ENCODE measurements at regions not wholly inside any gene's neighbourhood (a gene's known extent, or its start where the extent isn't known, plus 50 kb on each side); places are given as distances from the start of the nearest gene placed in this dataset.

DNA sequence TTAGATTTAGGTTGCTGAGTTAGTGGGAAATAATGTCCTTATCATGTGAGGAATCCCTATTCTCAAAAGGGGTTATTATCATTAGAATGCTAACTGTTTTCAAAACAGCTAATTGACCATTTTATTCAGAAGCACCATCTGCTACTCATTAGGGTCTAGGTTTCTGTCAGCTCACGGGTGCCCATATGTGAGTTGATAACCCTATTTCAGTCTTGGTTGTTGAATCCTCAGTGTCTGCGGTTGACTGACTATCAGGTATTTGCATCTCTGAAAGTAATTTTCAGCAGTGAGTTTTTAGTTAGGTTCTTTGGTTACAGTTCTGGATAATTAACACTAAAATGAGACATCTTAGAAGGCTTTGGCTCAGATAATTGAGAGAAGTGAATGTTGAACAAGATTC, 1404.0 kb downstream of the AACS start:
- Histone ChIP-seq H2AFZ (ENCODE audit: low read depth, low read length) (no peak overlapping the region), H3K9ac (replicated peaks; ENCODE audit: extremely low read depth, insufficient read depth, low read length) (no peak overlapping the region), H3K4me3 (replicated peaks in 1 of 3; ENCODE audit: insufficient read depth in 1 of 3, low read depth in 1 of 3, low read length in 3 of 3) (no peak overlapping the region), H3K9me3 (replicated peaks; ENCODE audit: control insufficient read depth, insufficient read depth, low read length) (peaks cover 2% of the 10 kb centered on the region), H3K9me1 (replicated peaks; ENCODE audit: control insufficient read depth, extremely low read depth, insufficient read depth, low read length) (no peaks in the 10 kb centered on the region), H3K36me3 (ENCODE audit: control insufficient read depth in 2 of 2, extremely low read depth in 1 of 2, insufficient read depth in 2 of 2, low read length in 2 of 2) (no peaks in the 10 kb centered on the region), H3K27me3 (ENCODE audit: control insufficient read depth in 2 of 2, insufficient read depth in 2 of 2, low read length in 2 of 2) (no peaks in the 10 kb centered on the region), H3K4me2 (ENCODE audit: insufficient read depth, low read length) (no peak overlapping the region), H3K4me1 (ENCODE audit: control insufficient read depth, extremely low read depth, insufficient read depth, low read length) (no peaks in the 10 kb centered on the region), H3K27ac (ENCODE audit: insufficient read depth, low read depth, low read length) (no peak overlapping the region), H3K79me2 (ENCODE audit: control insufficient read depth, insufficient read depth, low read length) (no peaks in the 10 kb centered on the region), H4K20me1 (replicated peaks; ENCODE audit: control insufficient read depth, extremely low read depth, insufficient read depth, low read length) (no peaks in the 10 kb centered on the region)
- no peak for FAIRE-seq
- intact Hi-C loops (cut with micrococcal nuclease) (no loop called here), dilution Hi-C loops (cut with MboI; ENCODE audit: extremely low pct_ligation_motif_present, low sequenced_read_pairs) (no loop called here)
- ChIA-PET POLR2A (no interaction called here), CTCF (no interaction called here)
- TF ChIP-seq GATA2 (IDR thresholded peaks at IDR 0.05; ENCODE audit: insufficient read depth, insufficient read length, low read depth, low read length) (no peak), FOS (IDR thresholded peaks at IDR 0.05; ENCODE audit: borderline replicate concordance, insufficient read depth, low read length) (no peak), EZH2 (IDR thresholded peaks at IDR 0.05; ENCODE audit: borderline replicate concordance, low read depth, low read length, severe bottlenecking) (no peak)
- BruUV-seq (replicated peaks) = no TSS peak
- no peak for DNase-seq (ENCODE audit: low read depth, low spot score)

DNA sequence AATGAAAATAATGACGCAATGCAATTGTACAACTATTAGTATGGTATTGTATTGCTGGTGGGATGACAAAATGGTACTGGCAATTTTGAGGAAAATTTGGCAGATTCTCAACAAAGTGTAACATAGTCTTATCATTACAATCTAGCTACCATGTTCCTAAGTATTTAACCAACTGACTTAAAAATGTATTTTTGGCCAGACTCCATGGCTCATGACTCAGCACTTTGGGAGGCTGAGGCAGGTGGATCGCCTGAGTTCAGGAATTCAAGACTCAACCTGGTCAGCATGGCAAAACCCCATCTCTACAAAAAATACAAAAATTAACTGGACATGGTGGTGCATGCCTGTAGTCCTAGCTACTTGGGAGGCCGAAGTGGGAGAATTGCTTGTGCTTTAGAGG, 1409.5 kb downstream of the AACS start:
- Histone ChIP-seq H3K79me2 (ENCODE audit: control insufficient read depth, insufficient read depth, low read length) (no peaks in the 10 kb centered on the region), H3K4me2 (ENCODE audit: insufficient read depth, low read length) (no peak overlapping the region), H3K4me1 (ENCODE audit: control insufficient read depth, extremely low read depth, insufficient read depth, low read length) (no peaks in the 10 kb centered on the region), H3K9me3 (replicated peaks; ENCODE audit: control insufficient read depth, insufficient read depth, low read length) (peaks cover 2% of the 10 kb centered on the region), H3K36me3 (ENCODE audit: control insufficient read depth in 2 of 2, extremely low read depth in 1 of 2, insufficient read depth in 2 of 2, low read length in 2 of 2) (no peaks in the 10 kb centered on the region), H3K27me3 (ENCODE audit: control insufficient read depth in 2 of 2, insufficient read depth in 2 of 2, low read length in 2 of 2) (no peaks in the 10 kb centered on the region), H3K27ac (ENCODE audit: insufficient read depth, low read depth, low read length) (no peak overlapping the region), H3K9me1 (replicated peaks; ENCODE audit: control insufficient read depth, extremely low read depth, insufficient read depth, low read length) (no peaks in the 10 kb centered on the region), H4K20me1 (replicated peaks; ENCODE audit: control insufficient read depth, extremely low read depth, insufficient read depth, low read length) (no peaks in the 10 kb centered on the region), H3K4me3 (replicated peaks in 1 of 3; ENCODE audit: insufficient read depth in 1 of 3, low read depth in 1 of 3, low read length in 3 of 3) (no peak overlapping the region), H2AFZ (ENCODE audit: low read depth, low read length) (no peak overlapping the region), H3K9ac (replicated peaks; ENCODE audit: extremely low read depth, insufficient read depth, low read length) (no peak overlapping the region)
- POLR2A ChIA-PET = no interaction called here
- intact Hi-C loops (cut with micrococcal nuclease) = no loop called here
- TF ChIP-seq, protein P1, sequence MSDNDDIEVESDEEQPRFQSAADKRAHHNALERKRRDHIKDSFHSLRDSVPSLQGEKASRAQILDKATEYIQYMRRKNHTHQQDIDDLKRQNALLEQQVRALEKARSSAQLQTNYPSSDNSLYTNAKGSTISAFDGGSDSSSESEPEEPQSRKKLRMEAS (IDR thresholded peaks at IDR 0.05; ENCODE audit: insufficient read depth, insufficient read length) = no peak
- TF ChIP-seq MYC (IDR thresholded peaks at IDR 0.05; ENCODE audit: low read depth, low read length) = no peak
- no peak for TF ChIP-seq JUN (IDR thresholded peaks at IDR 0.05; ENCODE audit: borderline replicate concordance, insufficient read depth, insufficient read length, low read depth)
- TF ChIP-seq EZH2 (IDR thresholded peaks at IDR 0.05; ENCODE audit: borderline replicate concordance, low read depth, low read length, severe bottlenecking) = no peak
- TF ChIP-seq GATA2 (IDR thresholded peaks at IDR 0.05; ENCODE audit: insufficient read depth, insufficient read length, low read depth, low read length) = no peak
- TF ChIP-seq FOS (IDR thresholded peaks at IDR 0.05; ENCODE audit: borderline replicate concordance, insufficient read depth, low read length) = no peak
- TF ChIP-seq POLR2A (IDR thresholded peaks at IDR 0.05; ENCODE audit: low read depth, low read length) = no peak
- TF ChIP-seq POLR2AphosphoS5 (IDR thresholded peaks at IDR 0.05; ENCODE audit: insufficient read depth, low read depth, low read length) = no peak
- TF ChIP-seq, protein P2, sequence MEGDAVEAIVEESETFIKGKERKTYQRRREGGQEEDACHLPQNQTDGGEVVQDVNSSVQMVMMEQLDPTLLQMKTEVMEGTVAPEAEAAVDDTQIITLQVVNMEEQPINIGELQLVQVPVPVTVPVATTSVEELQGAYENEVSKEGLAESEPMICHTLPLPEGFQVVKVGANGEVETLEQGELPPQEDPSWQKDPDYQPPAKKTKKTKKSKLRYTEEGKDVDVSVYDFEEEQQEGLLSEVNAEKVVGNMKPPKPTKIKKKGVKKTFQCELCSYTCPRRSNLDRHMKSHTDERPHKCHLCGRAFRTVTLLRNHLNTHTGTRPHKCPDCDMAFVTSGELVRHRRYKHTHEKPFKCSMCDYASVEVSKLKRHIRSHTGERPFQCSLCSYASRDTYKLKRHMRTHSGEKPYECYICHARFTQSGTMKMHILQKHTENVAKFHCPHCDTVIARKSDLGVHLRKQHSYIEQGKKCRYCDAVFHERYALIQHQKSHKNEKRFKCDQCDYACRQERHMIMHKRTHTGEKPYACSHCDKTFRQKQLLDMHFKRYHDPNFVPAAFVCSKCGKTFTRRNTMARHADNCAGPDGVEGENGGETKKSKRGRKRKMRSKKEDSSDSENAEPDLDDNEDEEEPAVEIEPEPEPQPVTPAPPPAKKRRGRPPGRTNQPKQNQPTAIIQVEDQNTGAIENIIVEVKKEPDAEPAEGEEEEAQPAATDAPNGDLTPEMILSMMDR (IDR thresholded peaks at IDR 0.05; ENCODE audit: extremely low read depth in 1 of 2, insufficient read depth in 1 of 2, low read depth in 1 of 2, low read length in 2 of 2) = no peak
- FAIRE-seq = no peak
- BruUV-seq (replicated peaks) = no TSS peak
- DNase-seq (ENCODE audit: low read depth, low spot score) = no peak
- CTCF ChIA-PET = no interaction called here
- dilution Hi-C loops (cut with MboI; ENCODE audit: extremely low pct_ligation_motif_present, low sequenced_read_pairs) = no loop called here

Measured in endothelial cell of umbilical vein (primary cell).